C1 segment of cervical spinal cord (tissue), 14 donors: ENCODE measurements at regions not wholly inside any gene's neighbourhood (a gene's known extent, or its start where the extent isn't known, plus 50 kb on each side); places are given as distances from the start of the nearest gene placed in this dataset.

ENCODE experiments used
- DNase-seq, 14 donors: peaks; one replicate each; lab custom pipeline; 2025; lab: John Stamatoyannopoulos, UW

DNA sequence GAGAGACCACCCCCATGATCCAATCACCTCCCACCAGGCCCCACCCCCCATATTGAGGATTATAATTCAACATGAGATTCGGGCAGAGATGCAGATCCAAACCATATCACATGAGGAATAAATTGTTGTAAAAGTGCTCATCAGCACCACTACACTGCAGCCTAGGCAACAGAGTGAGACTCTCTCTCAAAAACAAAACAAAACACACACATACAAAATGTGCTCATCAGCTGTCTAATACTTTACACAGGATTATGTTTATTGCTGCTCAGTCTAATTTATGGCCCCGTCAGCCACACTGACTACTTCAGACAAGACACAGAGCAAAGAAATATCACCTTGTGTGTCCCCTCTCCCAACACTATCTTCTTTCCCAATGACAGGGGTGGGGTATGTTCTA lies 72.9 kb upstream of the PPM1J start:
- DNase-seq = no peak

DNA sequence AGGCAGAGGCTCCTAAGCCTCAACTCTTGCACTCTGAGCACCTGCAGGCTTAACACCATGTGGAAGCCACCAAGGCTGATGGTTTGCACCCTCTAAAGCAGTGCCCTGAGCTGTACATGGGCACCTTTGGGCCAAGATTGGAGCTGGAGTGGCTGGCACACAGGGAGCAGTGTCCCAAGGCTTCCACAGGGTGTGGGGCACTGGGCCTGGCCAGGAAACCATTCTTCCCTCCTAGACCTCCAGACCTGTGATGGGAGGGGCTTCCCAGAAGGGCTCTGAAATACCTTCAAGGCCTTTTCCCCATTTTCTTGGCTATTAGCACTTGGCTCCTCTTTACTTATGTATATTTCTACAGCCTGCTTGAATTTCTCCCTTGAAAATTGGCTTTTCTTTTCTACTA lies 67.9 kb upstream of the PPM1J start:
- no peak for DNase-seq

DNA sequence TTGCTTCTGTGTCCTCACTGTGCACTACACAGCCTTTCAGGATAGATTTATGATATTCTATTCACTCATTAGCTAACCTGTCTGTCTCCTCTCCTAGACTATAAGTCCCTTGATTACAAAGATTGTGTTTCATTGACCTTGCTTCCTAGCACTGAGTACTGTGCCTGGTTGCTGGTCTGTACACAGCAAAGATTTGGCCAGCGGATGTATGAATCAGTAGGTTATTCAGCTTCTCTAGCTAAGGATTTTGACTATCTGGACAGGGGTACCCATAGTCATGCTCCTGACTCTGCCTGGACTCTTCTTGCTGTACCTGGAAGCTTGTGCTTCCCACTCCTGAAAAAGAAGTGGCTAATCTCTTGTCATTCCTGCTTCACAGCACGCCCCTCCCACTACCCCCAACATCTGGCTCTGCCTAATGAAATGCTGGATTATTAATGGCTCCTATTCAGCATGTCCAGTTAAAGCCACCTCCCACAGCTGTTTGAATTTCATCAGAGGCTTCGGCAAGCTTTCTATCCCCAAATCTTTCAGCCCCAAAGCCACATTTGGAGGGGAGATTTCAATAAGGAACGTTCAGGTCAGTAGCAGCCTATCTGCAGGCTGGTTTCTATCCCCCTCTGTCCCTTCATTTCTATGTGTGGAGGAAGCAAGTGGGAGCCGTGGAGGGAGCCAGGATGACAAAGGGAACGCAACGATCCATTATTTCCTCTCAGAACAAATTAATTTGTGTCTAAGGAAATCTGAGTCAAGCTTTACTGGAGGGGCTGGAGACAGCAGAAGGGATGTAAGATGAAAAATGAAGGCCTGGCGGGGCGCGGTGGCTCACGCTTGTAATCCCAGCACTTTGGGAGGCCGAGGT lies 64.8 kb upstream of the PPM1J start:
- DNase-seq = no peak

DNA sequence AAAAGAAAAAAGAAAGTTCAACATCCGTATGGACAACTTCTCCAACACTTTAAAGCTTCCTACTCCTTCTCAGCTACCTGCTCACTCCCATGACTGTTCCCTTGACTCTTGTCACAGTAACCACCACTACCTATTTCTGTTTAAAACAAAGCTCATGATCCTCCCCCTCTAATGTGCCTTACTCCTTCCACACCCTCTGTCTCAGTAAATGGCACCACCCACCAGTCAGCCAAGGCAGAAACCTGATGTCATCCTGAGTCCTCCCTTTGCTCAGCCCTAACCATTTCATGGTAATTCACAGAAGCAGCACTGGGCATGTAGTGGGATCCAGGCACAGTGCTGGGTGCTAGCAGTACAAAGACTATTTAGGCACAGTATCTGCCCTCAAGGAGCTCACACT lies 63.0 kb upstream of the PPM1J start:
- no peak for DNase-seq

DNA sequence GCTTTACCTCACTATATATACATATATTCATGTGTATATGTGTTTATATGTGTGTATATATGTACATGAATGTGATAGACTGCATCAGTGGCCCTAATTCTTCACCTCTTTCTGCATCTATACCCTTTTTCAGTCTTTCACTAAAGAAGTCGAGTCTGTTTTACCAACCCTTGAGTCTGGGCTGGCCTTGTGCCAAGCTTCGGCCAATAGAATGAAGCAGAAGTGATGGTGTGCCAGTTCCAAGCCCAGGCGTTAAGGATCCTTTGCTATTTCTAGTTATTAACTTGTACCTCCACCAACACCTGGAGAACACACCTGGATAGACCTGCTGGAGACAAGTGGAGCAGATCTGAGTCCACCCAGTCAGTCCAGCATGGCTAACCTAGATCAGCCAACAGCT lies 61.6 kb upstream of the PPM1J start:
- DNase-seq = no peak

DNA sequence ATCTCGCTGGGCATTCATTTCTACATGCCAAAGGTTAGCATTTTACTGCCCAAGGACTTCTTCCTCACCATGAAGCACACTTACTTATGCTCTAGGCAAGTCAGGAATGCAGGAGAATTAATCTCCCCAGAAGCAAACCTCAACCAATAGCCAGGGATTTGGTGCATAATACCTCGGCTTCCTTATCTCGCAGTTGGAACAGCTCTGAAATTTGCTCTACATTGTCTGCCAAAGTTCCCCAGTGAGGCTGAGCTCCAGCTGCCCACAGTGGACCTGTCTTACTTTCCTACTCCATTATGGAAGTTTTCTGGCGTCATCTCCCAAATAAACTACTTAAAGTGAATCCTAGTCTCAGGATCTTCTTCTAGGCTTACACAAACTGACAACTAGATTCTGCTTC lies 57.6 kb upstream of the PPM1J start:
- no peak for DNase-seq

DNA sequence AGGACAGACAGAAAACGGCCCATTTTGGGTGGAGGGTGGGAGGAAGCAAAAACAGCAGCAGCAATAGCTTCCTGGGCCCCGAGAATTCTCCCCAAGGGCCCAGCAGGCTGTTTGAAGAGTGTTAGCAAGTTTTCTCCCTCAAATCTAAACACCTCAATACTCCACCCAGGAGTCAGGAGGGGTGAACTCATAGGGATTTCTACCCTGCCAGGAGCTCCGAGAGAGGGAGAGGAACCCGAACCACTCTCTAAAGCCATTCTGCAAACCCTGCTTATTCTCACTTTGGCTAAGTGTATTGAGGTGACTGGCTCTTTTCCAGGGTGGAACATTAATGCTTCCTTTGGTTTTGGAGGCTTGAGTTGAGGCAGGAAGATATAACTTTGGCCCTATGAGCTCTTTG lies 55.6 kb upstream of the PPM1J start:
- DNase-seq = no peak

DNA sequence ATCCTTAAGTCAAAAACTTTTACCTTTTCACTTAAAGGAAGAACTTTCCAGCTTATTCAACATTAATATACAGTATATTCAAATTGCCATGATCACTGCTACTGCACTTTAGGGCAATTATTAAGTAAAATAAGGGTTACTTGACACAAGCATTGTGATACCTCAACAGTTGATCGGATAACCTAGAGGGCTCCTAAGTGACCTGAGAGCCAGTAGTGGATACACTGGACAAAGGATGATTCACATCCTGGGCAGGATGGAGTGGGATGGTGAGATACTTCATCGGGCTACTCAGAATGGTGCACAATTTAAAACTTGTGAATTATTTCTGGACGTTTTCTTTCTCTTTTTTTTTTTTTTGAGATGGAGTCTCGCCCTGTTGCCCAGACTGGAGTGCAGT lies 54.5 kb upstream of the PPM1J start:
- no peak for DNase-seq

DNA sequence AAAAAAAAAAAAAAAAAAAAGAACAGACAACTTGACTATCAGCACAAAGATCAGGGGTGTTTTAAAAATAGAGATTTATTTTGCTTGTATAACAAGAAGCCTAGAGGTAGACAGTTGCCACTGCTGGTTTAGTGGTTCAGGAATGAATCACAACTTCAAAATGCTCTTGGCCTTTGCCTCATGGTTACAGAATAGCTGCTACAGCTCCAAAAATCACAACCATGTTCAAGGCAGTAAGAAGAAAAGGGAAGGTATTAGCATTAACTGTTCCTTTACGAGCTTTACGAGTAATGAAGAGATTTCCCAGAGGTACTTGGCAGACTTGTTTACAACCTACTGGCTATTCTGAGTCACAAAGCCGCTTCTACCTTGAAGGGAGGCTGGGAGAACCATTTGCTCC lies 52.5 kb upstream of the PPM1J start:
- no peak for DNase-seq
